ENCODE measurements at regions not wholly inside any gene's neighbourhood (a gene's known extent, or its start where the extent isn't known, plus 50 kb on each side); places are given as distances from the start of the nearest gene placed in this dataset.
"Not testable (repeated sequence)": the region's sequence is repeated elsewhere in the genome, so short reads cannot be mapped to it uniquely, and the experiment has no call there.

DNA sequence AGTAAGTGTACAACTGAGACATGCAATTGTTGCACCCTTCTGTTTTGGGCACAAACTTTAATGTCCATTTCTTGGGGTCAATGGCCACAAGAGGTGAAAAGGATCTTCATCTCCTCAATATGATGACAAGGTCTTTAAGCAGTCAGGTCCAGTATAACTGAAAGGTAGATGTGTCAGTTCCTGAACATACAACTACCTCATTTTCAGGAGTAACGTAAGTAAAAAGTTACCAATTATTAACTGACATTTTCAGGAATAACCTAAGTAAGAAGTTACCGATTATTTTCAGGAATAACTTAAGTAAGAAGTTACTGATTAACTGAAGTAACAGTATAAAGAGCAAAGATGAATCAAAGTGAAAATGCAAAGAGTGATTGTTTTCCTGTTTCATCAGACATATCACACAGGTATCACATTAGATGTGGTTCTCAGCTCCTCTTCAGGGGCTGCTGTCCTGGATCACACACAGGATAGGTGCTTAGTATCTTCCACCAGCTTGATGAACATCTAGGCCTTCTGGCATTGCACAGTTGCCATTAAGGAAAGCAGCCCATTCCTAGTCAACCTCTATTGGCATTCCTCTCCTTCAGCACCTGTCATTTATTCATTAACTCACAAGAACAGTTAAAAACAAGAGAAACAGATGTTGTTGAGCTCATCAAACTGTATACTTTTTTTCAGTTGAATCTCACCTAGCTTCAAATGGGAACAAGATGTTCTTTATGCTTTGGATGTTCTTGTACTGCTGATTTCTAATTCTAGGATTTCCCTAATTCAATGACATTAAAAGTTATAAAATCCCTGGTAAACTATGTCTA lies 200.0 kb downstream of the FOXG1 start:
- H3K27me3 ChIP-seq (ENCODE audit: control insufficient read depth in 2 of 2, insufficient read depth in 1 of 2, low read length in 1 of 2): no peaks in the 10 kb centered on the region
- H3K9me3 ChIP-seq (ENCODE audit: control insufficient read depth in 2 of 2, insufficient read depth in 1 of 2, low read length in 1 of 2): no peaks in the 10 kb centered on the region
- no peak overlapping the region for H3K4me3 ChIP-seq (ENCODE audit: low read length in 2 of 2)
- no peak overlapping the region for H3K27ac ChIP-seq (ENCODE audit: low read depth in 1 of 2, low read length in 1 of 2)
- 91% methylated on average over 2 of the region's 2 CpGs for WGBS
- H3K36me3 ChIP-seq (ENCODE audit: control insufficient read depth in 2 of 2, insufficient read depth in 2 of 2, low read length in 1 of 2): no peaks in the 10 kb centered on the region
- DNase-seq (ENCODE audit: low read depth in 6 of 9, low spot score in 9 of 9): no peak
- H3K4me1 ChIP-seq (ENCODE audit: control insufficient read depth in 2 of 2, insufficient read depth in 2 of 2, low read length in 2 of 2): no peaks in the 10 kb centered on the region

DNA sequence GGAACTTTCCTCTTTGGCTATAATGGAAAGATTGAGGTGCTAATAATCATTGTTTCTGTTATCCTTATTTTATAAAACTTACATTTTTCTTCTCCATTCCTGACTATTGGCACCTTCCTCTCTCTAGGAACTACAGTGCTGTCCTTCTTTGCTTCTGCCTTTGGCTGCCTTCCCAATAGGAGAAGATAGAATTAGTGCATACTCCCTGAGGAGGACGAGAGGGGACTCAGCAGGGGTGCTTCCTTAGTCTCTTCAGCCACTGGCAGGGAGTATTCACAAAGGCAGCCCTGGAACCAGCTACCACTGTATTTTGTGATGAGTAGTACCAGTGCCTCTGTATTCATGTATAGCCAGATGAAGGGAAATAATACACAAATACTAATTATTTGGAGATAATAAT lies 208.5 kb downstream of the FOXG1 start:
- no peaks in the 10 kb centered on the region for H3K36me3 ChIP-seq (ENCODE audit: control insufficient read depth in 2 of 2, insufficient read depth in 2 of 2, low read length in 1 of 2)
- 30% methylated on average over 1 of the region's 1 CpG for WGBS
- H3K27me3 ChIP-seq (ENCODE audit: control insufficient read depth in 2 of 2, insufficient read depth in 1 of 2, low read length in 1 of 2): no peaks in the 10 kb centered on the region
- no peaks in the 10 kb centered on the region for H3K9me3 ChIP-seq (ENCODE audit: control insufficient read depth in 2 of 2, insufficient read depth in 1 of 2, low read length in 1 of 2)
- no peak overlapping the region for H3K4me3 ChIP-seq (ENCODE audit: low read length in 2 of 2)
- DNase-seq (ENCODE audit: low read depth in 6 of 9, low spot score in 9 of 9): no peak
- no peak overlapping the region for H3K27ac ChIP-seq (ENCODE audit: low read depth in 1 of 2, low read length in 1 of 2)
- no peaks in the 10 kb centered on the region for H3K4me1 ChIP-seq (ENCODE audit: control insufficient read depth in 2 of 2, insufficient read depth in 2 of 2, low read length in 2 of 2)

- H3K4me3 ChIP-seq (ENCODE audit: low read length in 2 of 2): no peak overlapping the region
- WGBS: 94% methylated on average over 2 of the region's 2 CpGs
- H3K4me1 ChIP-seq (ENCODE audit: control insufficient read depth in 2 of 2, insufficient read depth in 2 of 2, low read length in 2 of 2): no peaks in the 10 kb centered on the region
- H3K27me3 ChIP-seq (ENCODE audit: control insufficient read depth in 2 of 2, insufficient read depth in 1 of 2, low read length in 1 of 2): no peaks in the 10 kb centered on the region
- no peaks in the 10 kb centered on the region for H3K9me3 ChIP-seq (ENCODE audit: control insufficient read depth in 2 of 2, insufficient read depth in 1 of 2, low read length in 1 of 2)
- no peak overlapping the region for H3K27ac ChIP-seq (ENCODE audit: low read depth in 1 of 2, low read length in 1 of 2)
- no peaks in the 10 kb centered on the region for H3K36me3 ChIP-seq (ENCODE audit: control insufficient read depth in 2 of 2, insufficient read depth in 2 of 2, low read length in 1 of 2)
- no peak for DNase-seq (ENCODE audit: low read depth in 6 of 9, low spot score in 9 of 9)
Measured at GRCh38 chr14:28982228-28982627, 215.6 kb downstream of the FOXG1 start.

- Histone ChIP-seq H3K4me3 (ENCODE audit: low read length in 2 of 2) (no peak overlapping the region), H3K27me3 (ENCODE audit: control insufficient read depth in 2 of 2, insufficient read depth in 1 of 2, low read length in 1 of 2) (no peaks in the 10 kb centered on the region), H3K36me3 (ENCODE audit: control insufficient read depth in 2 of 2, insufficient read depth in 2 of 2, low read length in 1 of 2) (no peaks in the 10 kb centered on the region), H3K4me1 (ENCODE audit: control insufficient read depth in 2 of 2, insufficient read depth in 2 of 2, low read length in 2 of 2) (no peaks in the 10 kb centered on the region), H3K27ac (ENCODE audit: low read depth in 1 of 2, low read length in 1 of 2) (no peak overlapping the region), H3K9me3 (ENCODE audit: control insufficient read depth in 2 of 2, insufficient read depth in 1 of 2, low read length in 1 of 2) (no peaks in the 10 kb centered on the region)
- DNase-seq (ENCODE audit: low read depth in 6 of 9, low spot score in 9 of 9): no peak
- 91% methylated on average over 4 of the region's 4 CpGs for WGBS
Measured at GRCh38 chr14:28983279-28983678, 216.7 kb downstream of the FOXG1 start.

DNA sequence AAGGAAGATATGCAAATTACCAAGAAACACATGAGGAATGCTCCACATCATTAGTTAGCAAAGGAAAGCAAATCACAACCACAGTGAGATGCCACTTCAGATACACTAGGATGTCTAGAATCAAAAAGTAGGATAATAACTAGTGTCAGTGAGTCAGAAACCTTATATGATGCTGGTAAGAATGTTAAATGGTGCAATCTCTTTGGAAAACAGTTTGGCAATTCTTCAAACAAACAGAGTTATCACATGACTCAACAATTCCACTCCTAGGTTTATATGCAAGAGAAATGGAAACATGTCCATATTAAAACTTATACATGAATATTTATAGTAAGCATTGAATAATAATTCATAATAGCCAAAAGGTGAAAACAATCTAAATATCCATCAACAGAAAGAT lies 220.9 kb downstream of the FOXG1 start:
- Histone ChIP-seq H3K27ac (ENCODE audit: low read depth in 1 of 2, low read length in 1 of 2) (no peak overlapping the region), H3K36me3 (ENCODE audit: control insufficient read depth in 2 of 2, insufficient read depth in 2 of 2, low read length in 1 of 2) (no peaks in the 10 kb centered on the region), H3K4me1 (ENCODE audit: control insufficient read depth in 2 of 2, insufficient read depth in 2 of 2, low read length in 2 of 2) (no peaks in the 10 kb centered on the region), H3K9me3 (ENCODE audit: control insufficient read depth in 2 of 2, insufficient read depth in 1 of 2, low read length in 1 of 2) (no peaks in the 10 kb centered on the region), H3K27me3 (ENCODE audit: control insufficient read depth in 2 of 2, insufficient read depth in 1 of 2, low read length in 1 of 2) (no peaks in the 10 kb centered on the region), H3K4me3 (ENCODE audit: low read length in 2 of 2) (no peak overlapping the region)
- DNase-seq (ENCODE audit: low read depth in 6 of 9, low spot score in 9 of 9): no peak

- not testable (repeated sequence) for H3K27ac ChIP-seq (ENCODE audit: low read depth in 1 of 2, low read length in 1 of 2); H3K9me3 ChIP-seq (ENCODE audit: control insufficient read depth in 2 of 2, insufficient read depth in 1 of 2, low read length in 1 of 2); H3K27me3 ChIP-seq (ENCODE audit: control insufficient read depth in 2 of 2, insufficient read depth in 1 of 2, low read length in 1 of 2); H3K36me3 ChIP-seq (ENCODE audit: control insufficient read depth in 2 of 2, insufficient read depth in 2 of 2, low read length in 1 of 2); H3K4me3 ChIP-seq (ENCODE audit: low read length in 2 of 2); DNase-seq (ENCODE audit: low read depth in 6 of 9, low spot score in 9 of 9); H3K4me1 ChIP-seq (ENCODE audit: control insufficient read depth in 2 of 2, insufficient read depth in 2 of 2, low read length in 2 of 2)
- WGBS: 86% methylated on average over 4 of the region's 4 CpGs
Measured at GRCh38 chr14:28997196-28997595, 230.6 kb downstream of the FOXG1 start.

- H3K27me3 ChIP-seq (ENCODE audit: control insufficient read depth in 2 of 2, insufficient read depth in 1 of 2, low read length in 1 of 2): no peaks in the 10 kb centered on the region
- H3K36me3 ChIP-seq (ENCODE audit: control insufficient read depth in 2 of 2, insufficient read depth in 2 of 2, low read length in 1 of 2): no peaks in the 10 kb centered on the region
- no peak overlapping the region for H3K27ac ChIP-seq (ENCODE audit: low read depth in 1 of 2, low read length in 1 of 2)
- no peaks in the 10 kb centered on the region for H3K9me3 ChIP-seq (ENCODE audit: control insufficient read depth in 2 of 2, insufficient read depth in 1 of 2, low read length in 1 of 2)
- H3K4me3 ChIP-seq (ENCODE audit: low read length in 2 of 2): no peak overlapping the region
- no peaks in the 10 kb centered on the region for H3K4me1 ChIP-seq (ENCODE audit: control insufficient read depth in 2 of 2, insufficient read depth in 2 of 2, low read length in 2 of 2)
- 90% methylated on average over 1 of the region's 1 CpG for WGBS
- DNase-seq (ENCODE audit: low read depth in 6 of 9, low spot score in 9 of 9): no peak
Measured at GRCh38 chr14:28999656-29000055, 233.1 kb downstream of the FOXG1 start.

GRCh38 chr14:29005647-29006046 lies 239.1 kb downstream of the FOXG1 start:
- no peaks in the 10 kb centered on the region for H3K9me3 ChIP-seq (ENCODE audit: control insufficient read depth in 2 of 2, insufficient read depth in 1 of 2, low read length in 1 of 2)
- H3K4me3 ChIP-seq (ENCODE audit: low read length in 2 of 2): no peak overlapping the region
- H3K4me1 ChIP-seq (ENCODE audit: control insufficient read depth in 2 of 2, insufficient read depth in 2 of 2, low read length in 2 of 2): no peaks in the 10 kb centered on the region
- H3K27me3 ChIP-seq (ENCODE audit: control insufficient read depth in 2 of 2, insufficient read depth in 1 of 2, low read length in 1 of 2): no peaks in the 10 kb centered on the region
- DNase-seq (ENCODE audit: low read depth in 6 of 9, low spot score in 9 of 9): no peak
- H3K36me3 ChIP-seq (ENCODE audit: control insufficient read depth in 2 of 2, insufficient read depth in 2 of 2, low read length in 1 of 2): no peaks in the 10 kb centered on the region
- WGBS: 92% methylated on average over 4 of the region's 4 CpGs
- no peak overlapping the region for H3K27ac ChIP-seq (ENCODE audit: low read depth in 1 of 2, low read length in 1 of 2)

GRCh38 chr14:29007990-29008389 lies 241.4 kb downstream of the FOXG1 start:
- no peaks in the 10 kb centered on the region for H3K36me3 ChIP-seq (ENCODE audit: control insufficient read depth in 2 of 2, insufficient read depth in 2 of 2, low read length in 1 of 2)
- H3K4me3 ChIP-seq (ENCODE audit: low read length in 2 of 2): no peak overlapping the region
- DNase-seq (ENCODE audit: low read depth in 6 of 9, low spot score in 9 of 9): no peak
- no peaks in the 10 kb centered on the region for H3K27me3 ChIP-seq (ENCODE audit: control insufficient read depth in 2 of 2, insufficient read depth in 1 of 2, low read length in 1 of 2)
- no peaks in the 10 kb centered on the region for H3K4me1 ChIP-seq (ENCODE audit: control insufficient read depth in 2 of 2, insufficient read depth in 2 of 2, low read length in 2 of 2)
- 81% methylated on average over 2 of the region's 2 CpGs for WGBS
- no peaks in the 10 kb centered on the region for H3K9me3 ChIP-seq (ENCODE audit: control insufficient read depth in 2 of 2, insufficient read depth in 1 of 2, low read length in 1 of 2)
- no peak overlapping the region for H3K27ac ChIP-seq (ENCODE audit: low read depth in 1 of 2, low read length in 1 of 2)

Measured in thymus (tissue), 11 donors.